ENCODE measurements at regions not wholly inside any gene's neighbourhood (a gene's known extent, or its start where the extent isn't known, plus 50 kb on each side); places are given as distances from the start of the nearest gene placed in this dataset.

DNA sequence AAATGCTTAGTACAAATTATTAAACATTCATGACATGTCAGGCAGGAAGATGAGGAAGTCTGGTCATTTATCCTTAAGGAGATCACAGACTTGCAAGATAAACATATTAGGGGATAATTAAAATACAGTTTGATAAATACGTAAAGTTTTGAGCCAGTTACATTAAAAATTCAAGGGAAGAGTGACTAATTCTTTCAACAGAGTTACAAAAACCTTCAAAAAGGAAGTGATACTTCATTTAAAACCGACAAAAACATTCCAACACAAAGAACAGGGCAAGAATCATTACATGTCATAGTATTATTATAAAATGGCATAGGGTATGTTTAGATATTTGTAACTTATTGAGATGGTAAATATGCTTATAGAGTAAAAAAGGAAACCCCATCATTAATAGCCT is 636.0 kb downstream of the NR4A2 start:
- H3K4ac ChIP-seq (ENCODE audit: low read depth in 1 of 2, low read length in 2 of 2) = no peak overlapping the region
- no peak overlapping the region for H2BK120ac ChIP-seq (ENCODE audit: low read depth, low read length)
- H3K23ac ChIP-seq (ENCODE audit: low read length in 2 of 2) = no peak overlapping the region
- H3K27ac ChIP-seq (ENCODE audit: low read length, poor library complexity, severe bottlenecking) = no peak overlapping the region
- no peak overlapping the region for H2AFZ ChIP-seq (ENCODE audit: low read depth, low read length)
- H2BK15ac ChIP-seq (ENCODE audit: low read depth, poor library complexity, severe bottlenecking) = no peak overlapping the region
- DNase-seq = no peak
- H3K18ac ChIP-seq (ENCODE audit: low read depth in 1 of 2, low read length in 2 of 2) = no peak overlapping the region
- no peak overlapping the region for H3K4me3 ChIP-seq (ENCODE audit: insufficient read depth in 1 of 2, low read depth in 1 of 2, low read length in 2 of 2)
- H3K4me2 ChIP-seq (ENCODE audit: low read length, poor library complexity, severe bottlenecking) = no peak overlapping the region
- no peaks in the 10 kb centered on the region for H3K27me3 ChIP-seq (ENCODE audit: control insufficient read depth in 1 of 2, insufficient read depth in 1 of 2, low read length in 2 of 2)
- no CpG with 5 or more reads among the region's 2 CpGs for WGBS
- no peaks in the 10 kb centered on the region for H3K4me1 ChIP-seq (ENCODE audit: control insufficient read depth, insufficient read depth, low read depth, low read length)
- no peak overlapping the region for H3K9ac ChIP-seq (ENCODE audit: low read length)
- H2AK5ac ChIP-seq (ENCODE audit: low read length, severe bottlenecking) = no peak overlapping the region
- H4K91ac ChIP-seq (ENCODE audit: low read length) = no peak overlapping the region
- H3K79me1 ChIP-seq (replicated peaks; ENCODE audit: low read length, poor library complexity, severe bottlenecking) = no peaks in the 10 kb centered on the region
- no peak overlapping the region for H3K14ac ChIP-seq (ENCODE audit: low read length in 2 of 2)
- H4K8ac ChIP-seq (ENCODE audit: low read length) = no peak overlapping the region
- no peak overlapping the region for H2BK5ac ChIP-seq (ENCODE audit: low read depth, low read length, poor library complexity, severe bottlenecking)
- H3K9me3 ChIP-seq (ENCODE audit: control insufficient read depth, low read length) = no peaks in the 10 kb centered on the region
- H3K36me3 ChIP-seq (ENCODE audit: control insufficient read depth in 1 of 2, insufficient read depth in 2 of 2, low read depth in 1 of 2, low read length in 2 of 2) = no peaks in the 10 kb centered on the region
- H2BK12ac ChIP-seq (ENCODE audit: low read length in 2 of 2) = no peak overlapping the region

DNA sequence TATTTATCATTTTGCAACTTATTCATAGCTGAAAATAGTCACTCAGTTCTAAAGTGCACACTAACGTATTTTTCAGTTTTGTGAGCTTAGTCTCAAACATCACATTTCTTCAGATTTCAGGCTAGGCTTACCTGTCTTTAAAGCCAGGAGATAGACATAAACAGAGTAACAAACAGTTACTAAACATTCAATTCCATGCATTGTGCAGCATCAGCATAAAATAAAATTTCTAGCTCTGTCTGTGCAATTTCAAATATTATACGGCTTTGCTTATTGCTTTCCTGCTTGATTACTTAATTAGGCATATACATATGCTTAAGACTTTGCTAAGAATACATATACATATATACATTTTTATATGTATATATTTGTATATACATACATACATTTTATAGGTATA is 637.0 kb downstream of the NR4A2 start:
- Histone ChIP-seq H3K27me3 (ENCODE audit: control insufficient read depth in 1 of 2, insufficient read depth in 1 of 2, low read length in 2 of 2) (no peaks in the 10 kb centered on the region), H4K8ac (ENCODE audit: low read length) (no peak overlapping the region), H2BK120ac (ENCODE audit: low read depth, low read length) (no peak overlapping the region), H2BK5ac (ENCODE audit: low read depth, low read length, poor library complexity, severe bottlenecking) (no peak overlapping the region), H3K4me3 (ENCODE audit: insufficient read depth in 1 of 2, low read depth in 1 of 2, low read length in 2 of 2) (no peak overlapping the region), H3K9me3 (ENCODE audit: control insufficient read depth, low read length) (no peaks in the 10 kb centered on the region), H3K27ac (ENCODE audit: low read length, poor library complexity, severe bottlenecking) (no peak overlapping the region), H3K79me1 (replicated peaks; ENCODE audit: low read length, poor library complexity, severe bottlenecking) (no peaks in the 10 kb centered on the region), H3K4ac (ENCODE audit: low read depth in 1 of 2, low read length in 2 of 2) (no peak overlapping the region), H2BK15ac (ENCODE audit: low read depth, poor library complexity, severe bottlenecking) (no peak overlapping the region), H3K9ac (ENCODE audit: low read length) (no peak overlapping the region), H3K4me1 (ENCODE audit: control insufficient read depth, insufficient read depth, low read depth, low read length) (no peaks in the 10 kb centered on the region), H2AK5ac (ENCODE audit: low read length, severe bottlenecking) (no peak overlapping the region), H3K36me3 (ENCODE audit: control insufficient read depth in 1 of 2, insufficient read depth in 2 of 2, low read depth in 1 of 2, low read length in 2 of 2) (no peaks in the 10 kb centered on the region), H3K4me2 (ENCODE audit: low read length, poor library complexity, severe bottlenecking) (no peak overlapping the region), H3K18ac (ENCODE audit: low read depth in 1 of 2, low read length in 2 of 2) (no peak overlapping the region), H2BK12ac (ENCODE audit: low read length in 2 of 2) (no peak overlapping the region), H2AFZ (ENCODE audit: low read depth, low read length) (no peak overlapping the region), H3K23ac (ENCODE audit: low read length in 2 of 2) (no peak overlapping the region), H3K14ac (ENCODE audit: low read length in 2 of 2) (no peak overlapping the region), H4K91ac (ENCODE audit: low read length) (no peak overlapping the region)
- DNase-seq = no peak
- WGBS = 70% methylated on average over 1 of the region's 2 CpGs

DNA sequence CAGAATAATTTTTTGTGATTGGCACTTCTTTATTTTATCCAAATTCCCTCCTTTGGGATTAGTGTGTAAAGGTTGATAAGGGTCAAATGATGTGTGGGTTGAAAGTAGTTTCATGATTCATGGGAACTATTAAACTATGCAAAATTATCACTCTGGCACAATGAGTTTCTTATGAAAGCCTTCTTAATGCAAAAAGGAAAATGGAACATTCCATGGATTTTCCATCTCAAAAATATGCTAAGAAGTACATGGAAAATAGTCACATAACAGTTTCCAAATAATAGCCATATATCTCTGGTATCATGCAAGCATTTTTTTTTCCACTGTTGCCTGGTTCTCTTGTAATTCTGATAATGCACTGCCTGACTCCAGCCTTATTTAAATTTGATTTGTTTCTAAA is 639.7 kb downstream of the NR4A2 start:
- no peak overlapping the region for H3K23ac ChIP-seq (ENCODE audit: low read length in 2 of 2)
- DNase-seq = no peak
- no peak overlapping the region for H3K9ac ChIP-seq (ENCODE audit: low read length)
- H3K4me2 ChIP-seq (ENCODE audit: low read length, poor library complexity, severe bottlenecking) = no peak overlapping the region
- no peak overlapping the region for H2AFZ ChIP-seq (ENCODE audit: low read depth, low read length)
- H3K4me3 ChIP-seq (ENCODE audit: insufficient read depth in 1 of 2, low read depth in 1 of 2, low read length in 2 of 2) = no peak overlapping the region
- no peaks in the 10 kb centered on the region for H3K36me3 ChIP-seq (ENCODE audit: control insufficient read depth in 1 of 2, insufficient read depth in 2 of 2, low read depth in 1 of 2, low read length in 2 of 2)
- no peak overlapping the region for H3K4ac ChIP-seq (ENCODE audit: low read depth in 1 of 2, low read length in 2 of 2)
- H3K18ac ChIP-seq (ENCODE audit: low read depth in 1 of 2, low read length in 2 of 2) = no peak overlapping the region
- H3K27ac ChIP-seq (ENCODE audit: low read length, poor library complexity, severe bottlenecking) = no peak overlapping the region
- H2BK120ac ChIP-seq (ENCODE audit: low read depth, low read length) = no peak overlapping the region
- no peaks in the 10 kb centered on the region for H3K4me1 ChIP-seq (ENCODE audit: control insufficient read depth, insufficient read depth, low read depth, low read length)
- H4K8ac ChIP-seq (ENCODE audit: low read length) = no peak overlapping the region
- H2AK5ac ChIP-seq (ENCODE audit: low read length, severe bottlenecking) = no peak overlapping the region
- H3K9me3 ChIP-seq (ENCODE audit: control insufficient read depth, low read length) = no peaks in the 10 kb centered on the region
- H3K79me1 ChIP-seq (replicated peaks; ENCODE audit: low read length, poor library complexity, severe bottlenecking) = no peaks in the 10 kb centered on the region
- H4K91ac ChIP-seq (ENCODE audit: low read length) = no peak overlapping the region
- no peak overlapping the region for H2BK5ac ChIP-seq (ENCODE audit: low read depth, low read length, poor library complexity, severe bottlenecking)
- H3K14ac ChIP-seq (ENCODE audit: low read length in 2 of 2) = no peak overlapping the region
- H2BK15ac ChIP-seq (ENCODE audit: low read depth, poor library complexity, severe bottlenecking) = no peak overlapping the region
- no peaks in the 10 kb centered on the region for H3K27me3 ChIP-seq (ENCODE audit: control insufficient read depth in 1 of 2, insufficient read depth in 1 of 2, low read length in 2 of 2)
- no peak overlapping the region for H2BK12ac ChIP-seq (ENCODE audit: low read length in 2 of 2)

DNA sequence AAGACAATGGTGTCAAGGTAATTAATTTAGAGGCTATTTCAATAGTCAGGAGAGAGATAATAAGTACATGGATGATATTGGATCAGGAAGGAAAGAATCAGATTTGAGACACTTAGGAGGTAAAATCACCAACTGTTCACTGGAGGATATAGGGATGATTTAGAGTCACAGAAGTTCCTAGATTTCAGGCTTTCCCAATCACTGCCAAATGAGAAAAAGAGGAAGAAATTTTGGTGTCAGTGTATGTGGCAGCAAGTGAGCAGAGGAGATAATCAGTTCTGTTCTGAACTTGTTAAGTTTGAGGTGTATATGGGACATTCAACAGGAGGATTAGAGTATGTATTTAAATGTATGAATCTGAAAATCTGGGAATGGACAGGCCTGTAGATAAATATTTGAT is 640.4 kb downstream of the NR4A2 start:
- no peak overlapping the region for H3K14ac ChIP-seq (ENCODE audit: low read length in 2 of 2)
- no peak overlapping the region for H3K4me3 ChIP-seq (ENCODE audit: insufficient read depth in 1 of 2, low read depth in 1 of 2, low read length in 2 of 2)
- H4K91ac ChIP-seq (ENCODE audit: low read length) = no peak overlapping the region
- H2BK12ac ChIP-seq (ENCODE audit: low read length in 2 of 2) = no peak overlapping the region
- peaks cover 3% of the 10 kb centered on the region for H3K9me3 ChIP-seq (ENCODE audit: control insufficient read depth, low read length)
- no peak overlapping the region for H3K27ac ChIP-seq (ENCODE audit: low read length, poor library complexity, severe bottlenecking)
- H3K18ac ChIP-seq (ENCODE audit: low read depth in 1 of 2, low read length in 2 of 2) = no peak overlapping the region
- H2AK5ac ChIP-seq (ENCODE audit: low read length, severe bottlenecking) = no peak overlapping the region
- no peak overlapping the region for H3K23ac ChIP-seq (ENCODE audit: low read length in 2 of 2)
- H3K27me3 ChIP-seq (ENCODE audit: control insufficient read depth in 1 of 2, insufficient read depth in 1 of 2, low read length in 2 of 2) = no peaks in the 10 kb centered on the region
- H2BK5ac ChIP-seq (ENCODE audit: low read depth, low read length, poor library complexity, severe bottlenecking) = no peak overlapping the region
- H3K36me3 ChIP-seq (ENCODE audit: control insufficient read depth in 1 of 2, insufficient read depth in 2 of 2, low read depth in 1 of 2, low read length in 2 of 2) = no peaks in the 10 kb centered on the region
- H2AFZ ChIP-seq (ENCODE audit: low read depth, low read length) = no peak overlapping the region
- no peak overlapping the region for H2BK15ac ChIP-seq (ENCODE audit: low read depth, poor library complexity, severe bottlenecking)
- H4K8ac ChIP-seq (ENCODE audit: low read length) = no peak overlapping the region
- no peak overlapping the region for H3K9ac ChIP-seq (ENCODE audit: low read length)
- H3K4ac ChIP-seq (ENCODE audit: low read depth in 1 of 2, low read length in 2 of 2) = no peak overlapping the region
- H2BK120ac ChIP-seq (ENCODE audit: low read depth, low read length) = no peak overlapping the region
- no peaks in the 10 kb centered on the region for H3K4me1 ChIP-seq (ENCODE audit: control insufficient read depth, insufficient read depth, low read depth, low read length)
- DNase-seq = no peak
- no peak overlapping the region for H3K4me2 ChIP-seq (ENCODE audit: low read length, poor library complexity, severe bottlenecking)
- no peaks in the 10 kb centered on the region for H3K79me1 ChIP-seq (replicated peaks; ENCODE audit: low read length, poor library complexity, severe bottlenecking)
